CD4-positive, alpha-beta memory T cell (primary cell): ENCODE measurements at regions not wholly inside any gene's neighbourhood (a gene's known extent, or its start where the extent isn't known, plus 50 kb on each side); places are given as distances from the start of the nearest gene placed in this dataset.
"Not testable (repeated sequence)": the region's sequence is repeated elsewhere in the genome, so short reads cannot be mapped to it uniquely, and the experiment has no call there.

ENCODE experiments used
- CTCF ChIA-PET: fragments of 350-600 bp; sonication (Branson Sonifier 250); formaldehyde crosslinking; loops from one replicate; lab custom pipeline; 2021; ENCODE audit warnings: inconsistent platforms; ENCODE audit not compliant: partially characterized antibody; lab: Charles Lee
- POLR2A ChIA-PET: fragments of 350-600 bp; sonication (Branson Sonifier 250); formaldehyde crosslinking; loops from one replicate; lab custom pipeline; 2021; ENCODE audit not compliant: partially characterized antibody; lab: Charles Lee
- DNase-seq, 5 donors: peaks; one replicate each; pipeline versions ENCODE4 v3.0.0 to v3.0.0-alpha.2; 2020 to 2022; ENCODE audit warnings: mixed read lengths in 1 of 5
- H3K27ac ChIP-seq: one replicate; pipeline ENCODE4 v1.7.0; 2013; ENCODE audit warnings: low read depth, low read length
- H3K27me3 ChIP-seq: 2 replicates; pipeline ENCODE4 v1.7.0; 2013; ENCODE audit warnings: mild to moderate bottlenecking, low read length, moderate library complexity; ENCODE audit not compliant: insufficient read depth
- H3K36me3 ChIP-seq: 2 replicates; pipeline ENCODE4 v1.7.0; 2013; ENCODE audit warnings: mild to moderate bottlenecking, low read length, moderate library complexity; ENCODE audit not compliant: insufficient read depth
- H3K4me1 ChIP-seq: 2 replicates; pipeline ENCODE4 v1.7.0; 2013; ENCODE audit warnings: mild to moderate bottlenecking, low read length, moderate library complexity; ENCODE audit not compliant: insufficient read depth
- H3K4me3 ChIP-seq, 2 donors: one replicate each; pipeline ENCODE4 v1.7.0; 2013; ENCODE audit warnings: low read length in 2 of 2, mild to moderate bottlenecking in 1 of 2
- H3K9me3 ChIP-seq, 2 donors: one replicate each; pipeline ENCODE4 v1.7.0; 2013; ENCODE audit warnings: low read length in 2 of 2, control low read depth in 1 of 2; ENCODE audit not compliant: control insufficient read depth in 1 of 2
- H3K27ac Mint-ChIP-seq, 7 donors: one replicate each; pipeline ENCODE4 v1.8.0; 2020 to 2021; ENCODE audit warnings: mixed read lengths in 7 of 7, mild to moderate bottlenecking in 6 of 7, inconsistent platforms in 3 of 7, moderate library complexity in 3 of 7
- H3K27me3 Mint-ChIP-seq, 2 donors: one replicate each; pipeline ENCODE4 v1.8.0; 2020 to 2021; ENCODE audit warnings: mixed read lengths in 2 of 2
- H3K36me3 Mint-ChIP-seq, 2 donors: one replicate each; pipeline ENCODE4 v1.8.0; 2020 to 2021; ENCODE audit warnings: mixed read lengths in 2 of 2, inconsistent platforms in 1 of 2, mild to moderate bottlenecking in 1 of 2
- H3K4me1 Mint-ChIP-seq, 4 donors: one replicate each; pipeline ENCODE4 v1.8.0; 2020 to 2021; ENCODE audit warnings: mixed read lengths in 4 of 4, mild to moderate bottlenecking in 1 of 4
- H3K4me3 Mint-ChIP-seq, 8 donors: one replicate each; pipeline ENCODE4 v1.8.0; 2020 to 2021; ENCODE audit warnings: mixed read lengths in 8 of 8, mild to moderate bottlenecking in 7 of 8, moderate library complexity in 6 of 8, inconsistent platforms in 3 of 8
- H3K9me3 Mint-ChIP-seq, 8 donors: one replicate each; pipeline ENCODE4 v1.8.0; 2020 to 2021; ENCODE audit warnings: mixed read lengths in 8 of 8, mild to moderate bottlenecking in 5 of 8, inconsistent platforms in 3 of 8, moderate library complexity in 1 of 8
- intact Hi-C: fragments of 100-400 bp; cut with micrococcal nuclease; formaldehyde crosslinking; loops from one replicate; pipeline ENCODE4 v1.15.1; 2023

GRCh38 chr10:44261296-44261695 lies 123.6 kb downstream of the CXCL12 start:
- peaks cover 2% of the 10 kb centered on the region in 2 donors for H3K27me3 Mint-ChIP-seq
- intact Hi-C loops: no loop called here
- CTCF ChIA-PET: no interaction called here

GRCh38 chr10:44260286-44260928 lies 124.5 kb downstream of the CXCL12 start:
- no peak overlapping the region for H3K27ac ChIP-seq
- Mint-ChIP-seq H3K36me3 (no peaks in the 10 kb centered on the region), H3K4me3 (no peak overlapping the region), H3K4me1 (no peaks in the 10 kb centered on the region), H3K9me3 (peaks cover 0 to 3% (median 0%) of the 10 kb centered on the region in 8 donors), H3K27ac (no peak overlapping the region), H3K27me3 (peaks cover 4% of the 10 kb centered on the region in 2 donors)
- no peak for DNase-seq
- ChIA-PET POLR2A (no interaction called here), CTCF (no interaction called here)
- no peak overlapping the region for H3K4me3 ChIP-seq
- no peaks in the 10 kb centered on the region for H3K27me3 ChIP-seq
- intact Hi-C loops: no loop called here
- no peaks in the 10 kb centered on the region for H3K4me1 ChIP-seq
- H3K36me3 ChIP-seq: no peaks in the 10 kb centered on the region
- no peaks in the 10 kb centered on the region for H3K9me3 ChIP-seq

More at GRCh38 chr10:44261296-44261695, 123.6 kb downstream of the CXCL12 start:
- H3K9me3 Mint-ChIP-seq: peaks cover 0 to 4% (median 0%) of the 10 kb centered on the region in 8 donors
- Histone ChIP-seq H3K4me3 (no peak overlapping the region), H3K27ac (no peak overlapping the region), H3K4me1 (no peaks in the 10 kb centered on the region), H3K9me3 (no peaks in the 10 kb centered on the region), H3K27me3 (no peaks in the 10 kb centered on the region), H3K36me3 (no peaks in the 10 kb centered on the region)
- H3K36me3 Mint-ChIP-seq: no peaks in the 10 kb centered on the region
- H3K4me1 Mint-ChIP-seq: no peaks in the 10 kb centered on the region
- POLR2A ChIA-PET: no interaction called here
- no peak overlapping the region for H3K4me3 Mint-ChIP-seq
- no peak overlapping the region for H3K27ac Mint-ChIP-seq
- DNase-seq: no peak

- H3K4me1 ChIP-seq: no peaks in the 10 kb centered on the region
- intact Hi-C loops: no loop called here
- POLR2A ChIA-PET: no interaction called here
- H3K36me3 ChIP-seq: no peaks in the 10 kb centered on the region
- no peak overlapping the region for H3K27ac ChIP-seq
- no peaks in the 10 kb centered on the region for H3K9me3 ChIP-seq
- H3K27ac Mint-ChIP-seq: no peak overlapping the region
- CTCF ChIA-PET: no interaction called here
- no peak overlapping the region for H3K4me3 Mint-ChIP-seq
- no peak for DNase-seq
- peaks cover 0 to 2% (median 0%) of the 10 kb centered on the region in 8 donors for H3K9me3 Mint-ChIP-seq
- peaks cover 4% of the 10 kb centered on the region in 2 donors for H3K27me3 Mint-ChIP-seq
- no peaks in the 10 kb centered on the region for H3K4me1 Mint-ChIP-seq
- H3K27me3 ChIP-seq: no peaks in the 10 kb centered on the region
- H3K36me3 Mint-ChIP-seq: no peaks in the 10 kb centered on the region
- H3K4me3 ChIP-seq: no peak overlapping the region
Measured at GRCh38 chr10:44259090-44259874, 125.6 kb downstream of the CXCL12 start.

- intact Hi-C loops: no loop called here
- Histone ChIP-seq H3K27ac (no peak overlapping the region), H3K27me3 (no peaks in the 10 kb centered on the region), H3K36me3 (no peaks in the 10 kb centered on the region), H3K9me3 (no peaks in the 10 kb centered on the region), H3K4me1 (no peaks in the 10 kb centered on the region), H3K4me3 (no peak overlapping the region)
- no peaks in the 10 kb centered on the region for H3K4me1 Mint-ChIP-seq
- H3K4me3 Mint-ChIP-seq: no peak overlapping the region
- ChIA-PET CTCF (no interaction called here), POLR2A (no interaction called here)
- H3K36me3 Mint-ChIP-seq: no peaks in the 10 kb centered on the region
- H3K27ac Mint-ChIP-seq: no peak overlapping the region
- peaks cover 4 to 5% of the 10 kb centered on the region in 2 donors for H3K27me3 Mint-ChIP-seq
- no peak for DNase-seq
- H3K9me3 Mint-ChIP-seq: peaks cover 0 to 2% (median 0%) of the 10 kb centered on the region in 8 donors
Measured at GRCh38 chr10:44258460-44259089, 126.3 kb downstream of the CXCL12 start.

GRCh38 chr10:44258019-44258418 lies 126.9 kb downstream of the CXCL12 start:
- H3K4me3 Mint-ChIP-seq: no peak overlapping the region
- POLR2A ChIA-PET: no interaction called here
- no peak overlapping the region for H3K27ac Mint-ChIP-seq
- CTCF ChIA-PET: no interaction called here
- intact Hi-C loops: no loop called here
- no peaks in the 10 kb centered on the region for H3K4me1 Mint-ChIP-seq
- Histone ChIP-seq H3K27ac (no peak overlapping the region), H3K36me3 (no peaks in the 10 kb centered on the region), H3K9me3 (no peaks in the 10 kb centered on the region), H3K4me1 (no peaks in the 10 kb centered on the region), H3K27me3 (no peaks in the 10 kb centered on the region), H3K4me3 (no peak overlapping the region)
- peaks cover 4 to 7% of the 10 kb centered on the region in 2 donors for H3K27me3 Mint-ChIP-seq
- DNase-seq: no peak
- H3K9me3 Mint-ChIP-seq: peaks cover 0 to 2% (median 0%) of the 10 kb centered on the region in 8 donors
- H3K36me3 Mint-ChIP-seq: no peaks in the 10 kb centered on the region

- Mint-ChIP-seq H3K4me3 (no peak overlapping the region), H3K4me1 (no peaks in the 10 kb centered on the region), H3K9me3 (peaks cover 0 to 2% (median 0%) of the 10 kb centered on the region in 8 donors), H3K27me3 (peaks cover 6 to 9% of the 10 kb centered on the region in 2 donors), H3K27ac (no peak overlapping the region), H3K36me3 (no peaks in the 10 kb centered on the region)
- intact Hi-C loops: no loop called here
- no peak overlapping the region for H3K27ac ChIP-seq
- CTCF ChIA-PET: no interaction called here
- no peaks in the 10 kb centered on the region for H3K9me3 ChIP-seq
- POLR2A ChIA-PET: no interaction called here
- H3K36me3 ChIP-seq: no peaks in the 10 kb centered on the region
- H3K4me1 ChIP-seq: no peaks in the 10 kb centered on the region
- H3K4me3 ChIP-seq: no peak overlapping the region
- no peak for DNase-seq
- H3K27me3 ChIP-seq: no peaks in the 10 kb centered on the region
Measured at GRCh38 chr10:44253769-44254462, 131.0 kb downstream of the CXCL12 start.

- H3K27ac Mint-ChIP-seq, H3K4me1 ChIP-seq, H3K4me3 ChIP-seq, H3K9me3 ChIP-seq, H3K27me3 Mint-ChIP-seq, H3K9me3 Mint-ChIP-seq, H3K4me1 Mint-ChIP-seq, CTCF ChIA-PET, intact Hi-C loops, H3K27ac ChIP-seq, H3K27me3 ChIP-seq, H3K36me3 Mint-ChIP-seq, H3K36me3 ChIP-seq, POLR2A ChIA-PET, DNase-seq, H3K4me3 Mint-ChIP-seq: not testable (repeated sequence)
Measured at GRCh38 chr10:44252631-44253030, 132.3 kb downstream of the CXCL12 start.
